ENCODE measurements at regions not wholly inside any gene's neighbourhood (a gene's known extent, or its start where the extent isn't known, plus 50 kb on each side); places are given as distances from the start of the nearest gene placed in this dataset.

- DNase-seq: no peak
Measured at GRCh38 chr1:4598561-4598960, 55.8 kb upstream of the AJAP1 start.

DNA sequence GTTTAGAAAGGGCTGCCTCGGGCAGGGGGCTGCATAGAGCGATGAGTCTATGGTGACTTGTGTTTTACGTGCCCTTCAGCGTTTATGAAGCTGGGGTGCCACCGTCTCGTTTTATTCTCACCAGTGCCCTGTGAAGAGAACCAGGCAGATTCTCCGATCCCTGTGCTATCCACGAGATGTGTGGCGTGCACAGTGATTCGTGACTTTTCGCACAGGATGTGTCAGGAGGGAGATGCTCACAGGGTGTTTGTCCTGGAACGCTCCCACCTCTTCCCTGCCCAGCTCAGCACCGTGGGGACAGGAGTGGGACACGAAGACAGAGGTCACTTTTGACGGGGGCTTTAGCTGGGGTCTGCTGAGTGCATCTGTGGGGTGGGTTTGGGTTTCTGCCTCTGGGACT lies 54.9 kb upstream of the AJAP1 start:
- DNase-seq: no peak

DNA sequence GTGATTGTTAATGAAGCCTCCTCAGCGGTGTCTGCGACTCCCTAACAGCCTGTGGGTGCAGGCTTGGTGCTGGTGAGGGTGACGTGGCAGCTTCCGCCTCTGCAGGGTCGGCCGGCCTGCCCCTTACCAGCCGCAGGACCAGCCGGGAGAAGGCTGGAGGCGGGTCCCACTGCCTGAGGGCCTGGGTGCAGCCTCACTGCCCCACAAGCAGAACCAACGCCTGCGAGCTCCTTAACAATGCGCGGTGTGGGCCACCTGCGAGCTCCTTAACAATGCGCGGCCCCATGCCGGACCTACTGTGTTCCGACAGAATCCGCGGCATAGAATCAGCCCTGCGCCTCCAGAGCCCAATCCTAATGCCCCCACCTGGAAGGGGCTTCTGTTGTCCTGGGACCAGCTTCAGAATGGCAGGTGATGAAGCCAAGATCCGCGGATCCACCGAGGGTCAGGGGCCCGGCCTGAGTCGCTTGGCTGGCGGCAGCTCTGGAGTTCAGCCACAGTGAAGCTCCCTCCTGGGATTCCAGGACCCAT lies 54.4 kb upstream of the AJAP1 start:
- DNase-seq: no peak

DNA sequence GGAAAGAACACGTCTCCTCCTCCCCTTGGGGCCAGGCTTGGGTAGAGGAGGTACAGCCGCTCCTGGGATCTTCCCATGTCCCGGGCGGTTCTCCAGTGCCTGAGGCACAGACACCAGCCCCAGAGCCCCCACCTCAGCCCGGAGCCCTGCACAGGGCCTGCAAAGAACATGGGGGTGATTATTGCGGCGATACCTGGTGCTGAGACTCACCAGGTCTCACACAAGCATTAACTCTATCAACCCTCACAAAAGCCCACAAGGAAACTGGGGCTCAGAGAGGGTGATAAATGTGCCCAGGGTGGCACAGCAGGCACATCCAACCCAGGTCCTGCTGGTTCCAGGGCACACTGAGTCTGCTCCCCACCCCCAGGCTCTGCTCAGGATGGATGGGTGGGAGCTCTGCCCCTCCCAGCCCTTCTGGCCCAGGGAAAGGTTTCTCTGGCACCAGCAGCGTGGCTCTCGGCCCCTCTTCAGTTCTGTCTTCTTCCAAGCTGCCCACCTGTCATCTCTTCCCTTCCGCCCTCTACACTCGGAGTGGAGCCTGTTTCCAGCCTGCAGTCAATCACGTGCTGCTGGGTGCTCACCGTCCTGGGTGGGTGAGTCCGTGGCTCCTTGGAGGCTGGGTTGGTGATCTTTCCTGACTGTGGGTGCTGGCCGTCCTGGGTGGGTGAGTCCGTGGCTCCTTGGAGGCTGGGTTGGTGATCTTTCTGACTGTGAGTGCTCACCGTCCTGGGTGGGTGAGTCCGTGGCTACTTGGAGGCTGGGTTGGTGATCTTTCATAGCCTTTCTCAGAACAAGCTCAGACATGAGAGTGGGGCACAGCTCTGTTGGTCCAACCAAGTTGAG lies 53.6 kb upstream of the AJAP1 start:
- DNase-seq: no peak

GRCh38 chr1:4601941-4602340 lies 52.5 kb upstream of the AJAP1 start:
- no peak for DNase-seq

DNA sequence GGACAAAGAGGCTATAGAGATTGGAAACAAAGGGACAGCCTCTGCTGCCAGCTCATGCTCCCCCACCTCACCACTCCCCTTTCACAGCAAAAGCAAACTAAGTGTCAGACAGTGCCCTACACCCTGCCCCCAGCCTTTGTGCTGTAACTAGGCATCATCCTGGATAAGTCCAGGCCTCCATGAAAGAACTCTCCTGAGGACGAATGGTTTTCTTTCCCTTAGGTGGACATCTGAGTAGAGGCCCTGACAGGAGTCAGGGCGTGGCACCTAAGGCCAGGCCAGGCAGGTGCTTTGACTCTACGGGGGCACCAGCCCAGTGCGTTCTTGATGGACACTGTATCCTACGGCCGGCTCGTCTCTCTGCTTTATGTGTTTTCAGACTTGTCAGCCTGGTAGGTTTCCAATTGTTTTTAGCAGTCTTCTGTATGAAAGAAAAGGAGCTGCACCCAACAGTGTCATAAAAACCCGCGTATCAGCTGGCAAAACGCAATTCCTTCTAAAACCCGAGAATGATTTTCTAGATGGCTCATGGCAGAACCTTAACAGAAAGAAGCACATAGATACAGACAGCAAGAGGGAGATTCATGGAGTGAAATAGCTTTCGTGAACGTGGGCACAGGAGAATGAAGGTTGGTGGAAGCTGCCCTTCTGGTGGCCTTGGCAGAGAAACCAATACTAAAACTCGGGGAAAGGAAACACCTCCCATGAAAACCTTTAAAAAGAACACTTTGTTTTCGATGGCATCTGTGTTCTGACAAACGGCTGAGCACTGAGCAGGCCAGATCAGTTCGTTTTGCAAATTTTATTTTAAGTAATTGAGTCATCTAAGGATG lies 51.7 kb upstream of the AJAP1 start:
- no peak for DNase-seq

- DNase-seq: no peak
Measured at GRCh38 chr1:4603295-4604110, 50.9 kb upstream of the AJAP1 start.

Data from NCI-H187 treated with DMSO at 0.1 percent for 48 hours (cell line).